GM18858 (cell line): ENCODE measurements at regions not wholly inside any gene's neighbourhood (a gene's known extent, or its start where the extent isn't known, plus 50 kb on each side); places are given as distances from the start of the nearest gene placed in this dataset.
"Not testable (repeated sequence)": the region's sequence is repeated elsewhere in the genome, so short reads cannot be mapped to it uniquely, and the experiment has no call there.

Source experiments
- ATAC-seq: cut with Tn5 transposase; IDR thresholded peaks from one replicate; pipeline ENCODE4 v1.9.1; 2021; ENCODE audit not compliant: unreplicated experiment

- no peak for ATAC-seq
Measured at GRCh38 chr14:48731260-48731659, 854.9 kb downstream of the RPS29 start.

- no peak for ATAC-seq
Measured at GRCh38 chr14:48726080-48726642, 860.0 kb downstream of the RPS29 start.

DNA sequence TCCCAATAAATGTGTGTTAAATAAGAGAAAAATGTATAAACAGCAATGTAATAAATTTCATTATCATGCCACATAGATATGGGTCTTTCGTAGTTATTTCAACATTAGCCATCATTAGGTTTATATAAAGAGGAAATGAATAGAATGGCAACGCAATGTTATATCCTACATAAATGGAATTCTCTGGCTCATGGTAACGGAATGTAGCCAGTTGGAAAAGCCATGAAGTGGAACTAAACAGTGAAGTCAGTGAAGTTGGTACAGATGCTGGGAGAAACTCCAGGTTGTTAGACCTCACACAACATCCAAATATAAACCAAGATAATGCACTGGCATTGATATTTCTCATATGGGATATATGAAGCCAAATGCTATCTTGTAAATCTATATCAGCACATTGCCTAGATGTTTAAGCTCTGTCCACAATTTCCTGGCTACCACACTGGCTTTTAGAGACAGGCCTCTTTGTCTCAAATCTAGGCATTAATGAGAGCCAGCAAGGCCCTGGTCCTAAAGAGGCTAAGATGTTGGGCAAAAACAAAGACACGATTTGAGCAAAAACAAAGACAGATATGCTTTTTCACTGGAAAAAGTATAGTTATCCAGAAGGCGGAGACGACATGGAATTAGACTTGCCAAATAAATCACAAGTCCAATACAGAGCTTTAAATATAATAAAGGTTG, 861.0 kb downstream of the RPS29 start:
- ATAC-seq = no peak

DNA sequence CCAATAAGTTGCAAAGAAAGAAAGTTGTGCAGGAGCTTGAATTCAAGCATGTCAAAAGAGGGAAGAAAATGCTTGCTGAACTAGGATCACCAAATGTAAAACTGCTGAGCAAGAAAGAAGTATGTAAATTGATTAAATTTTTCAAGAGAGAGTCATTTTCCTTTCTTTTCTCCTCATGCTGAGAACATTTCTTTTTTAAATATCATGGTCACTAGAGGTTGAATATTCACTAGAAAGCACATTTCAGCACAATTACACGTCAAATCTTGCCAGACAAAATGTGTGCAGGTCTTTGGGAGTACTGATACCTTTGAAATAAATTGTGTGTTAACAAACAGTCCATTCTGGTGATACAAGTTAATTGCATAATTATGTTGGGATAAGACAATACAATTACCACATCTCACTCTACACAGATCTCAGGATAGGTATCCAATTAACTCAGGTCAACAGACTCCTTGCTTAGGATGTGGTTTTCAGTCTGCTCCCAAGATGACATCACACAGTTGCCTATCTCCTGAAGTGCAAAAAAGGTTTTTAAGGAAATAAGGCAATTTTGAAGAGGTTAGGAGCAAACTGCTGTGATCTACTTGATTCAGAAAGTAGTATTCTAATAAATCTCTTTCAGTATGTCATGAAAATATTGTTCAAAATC, 862.2 kb downstream of the RPS29 start:
- no peak for ATAC-seq

DNA sequence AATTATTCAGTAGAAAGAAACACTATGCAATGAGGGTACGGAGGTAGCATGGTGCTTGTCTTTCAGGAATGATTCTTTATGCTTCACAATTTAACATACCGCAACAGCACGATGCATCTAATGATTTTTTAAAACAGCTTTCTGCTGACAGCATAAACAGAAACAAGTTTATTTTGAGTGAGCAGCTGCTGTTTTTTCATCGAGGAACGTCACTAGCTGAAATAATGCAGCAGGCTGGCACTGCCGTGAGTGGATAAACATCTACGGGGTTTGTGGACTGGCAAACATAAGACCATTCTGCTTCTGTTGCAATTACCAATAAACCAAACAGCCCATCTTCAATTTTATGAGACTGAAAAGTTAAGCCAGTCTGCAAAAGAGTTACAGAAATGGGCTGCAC, 871.8 kb downstream of the RPS29 start:
- no peak for ATAC-seq

GRCh38 chr14:48710133-48710532, 876.0 kb downstream of the RPS29 start:
- ATAC-seq = no peak

- no peak for ATAC-seq
Measured at GRCh38 chr14:48709277-48709785, 876.8 kb downstream of the RPS29 start.

GRCh38 chr14:48704639-48705038, 881.5 kb downstream of the RPS29 start:
- no peak for ATAC-seq

GRCh38 chr14:48703728-48704467, 882.3 kb downstream of the RPS29 start:
- ATAC-seq = no peak

DNA sequence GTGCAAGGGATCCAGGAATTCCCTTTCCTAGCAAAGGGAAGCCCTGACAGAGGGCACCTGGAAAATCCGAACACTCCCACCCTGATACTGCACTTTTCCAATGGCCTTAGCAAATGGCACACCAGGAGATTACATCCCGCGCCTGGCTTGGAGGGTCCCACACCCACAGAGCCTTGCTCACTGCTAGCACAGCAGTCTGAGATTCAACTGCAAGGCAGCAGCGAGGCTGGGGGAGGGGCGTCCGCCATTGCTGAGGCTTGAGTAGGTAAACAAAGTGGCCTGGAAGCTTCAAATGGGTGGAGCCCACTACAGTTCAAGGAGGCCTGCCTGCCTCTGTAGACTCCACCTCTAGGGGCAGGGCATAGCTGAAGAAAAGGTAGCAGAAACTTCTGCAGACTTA, 888.8 kb downstream of the RPS29 start:
- not testable (repeated sequence) for ATAC-seq

- ATAC-seq = no peak
Measured at GRCh38 chr14:48693793-48694192, 892.4 kb downstream of the RPS29 start.

- no peak for ATAC-seq
Measured at GRCh38 chr14:48690349-48690748, 895.8 kb downstream of the RPS29 start.

GRCh38 chr14:48686650-48687049, 899.5 kb downstream of the RPS29 start:
- no peak for ATAC-seq

DNA sequence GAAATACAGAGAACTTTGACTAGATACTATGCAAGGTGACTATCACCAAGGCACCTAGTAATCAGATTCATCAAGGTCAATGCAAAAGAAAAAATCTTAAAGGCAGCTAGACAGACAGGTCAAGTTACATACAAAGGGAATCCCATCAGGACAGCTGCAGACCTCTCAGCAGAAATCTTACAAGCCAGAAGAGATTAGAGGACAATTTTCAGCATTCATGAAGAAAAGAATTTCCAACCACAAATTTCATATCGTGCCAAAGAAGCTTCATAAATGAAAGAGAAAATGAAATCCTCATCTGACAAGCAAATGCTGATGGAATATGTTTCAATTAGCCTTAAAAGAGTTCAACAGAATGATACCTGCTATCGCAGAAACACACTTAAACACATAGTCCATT, 913.7 kb downstream of the RPS29 start:
- ATAC-seq = no peak

DNA sequence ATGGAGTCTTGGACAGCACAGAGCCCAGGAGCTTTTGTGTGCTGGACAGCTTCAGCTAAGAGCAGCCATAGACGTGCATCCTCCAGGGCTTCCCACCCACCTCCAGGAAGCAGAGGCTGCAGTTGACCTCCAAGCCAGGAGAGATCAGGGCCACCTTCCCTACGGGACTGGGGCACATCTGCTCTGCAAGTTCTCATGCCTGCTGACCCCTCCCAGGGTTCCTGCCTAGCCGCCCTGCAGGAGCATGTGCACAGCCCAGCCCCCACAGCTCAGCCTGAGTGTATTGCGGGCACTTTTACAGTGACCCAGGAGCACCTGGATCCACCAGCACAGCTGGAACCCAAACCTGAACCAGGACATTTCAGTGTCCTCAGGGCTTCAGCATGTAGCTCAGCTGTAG, 915.2 kb downstream of the RPS29 start:
- no peak for ATAC-seq

- ATAC-seq = no peak
Measured at GRCh38 chr14:48665077-48665784, 920.9 kb downstream of the RPS29 start.

GRCh38 chr14:48643241-48643640, 942.9 kb downstream of the RPS29 start:
- no peak for ATAC-seq

- ATAC-seq = no peak
Measured at GRCh38 chr14:48628870-48629269, 953.5 kb upstream of the MDGA2 start.

- ATAC-seq = no peak
Measured at GRCh38 chr14:48622980-48623379, 947.6 kb upstream of the MDGA2 start.

DNA sequence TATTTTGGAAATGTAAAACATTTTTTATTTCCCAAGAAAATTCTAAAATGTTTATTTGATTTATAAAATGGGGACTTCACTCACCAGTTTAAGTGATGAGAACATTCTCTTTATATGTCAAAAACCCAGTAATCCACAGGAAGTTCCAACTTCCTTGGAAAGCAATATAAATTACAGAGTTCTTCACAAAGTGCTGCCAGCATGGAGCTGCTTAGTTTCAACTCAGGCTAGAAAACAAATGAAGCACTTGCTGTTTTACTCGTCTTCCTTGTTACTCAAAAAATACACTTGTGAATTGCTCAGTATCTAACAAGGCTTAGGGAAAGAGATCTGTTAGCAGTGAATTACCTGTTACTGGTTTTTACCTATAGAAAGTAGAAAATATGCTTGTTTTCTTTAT, 942.7 kb upstream of the MDGA2 start:
- ATAC-seq = no peak

DNA sequence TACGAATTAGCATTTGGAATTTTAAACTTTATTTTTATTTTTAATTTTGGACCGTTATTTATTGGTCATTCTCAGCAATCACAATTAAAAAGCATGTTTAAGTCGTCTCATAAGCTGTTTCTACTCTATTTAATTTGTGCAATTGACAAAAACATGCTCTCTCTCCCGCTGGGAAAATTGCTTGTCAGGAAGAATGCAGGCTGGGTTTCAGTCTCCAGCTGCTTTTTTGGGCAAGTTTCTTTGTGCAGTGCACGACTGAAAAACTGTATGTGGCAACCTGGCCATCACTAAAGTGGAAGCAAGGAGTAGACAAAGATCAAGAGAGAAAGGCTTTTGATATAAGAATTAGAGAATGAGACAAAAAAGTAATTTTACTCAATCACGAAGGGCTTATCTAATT, 941.5 kb upstream of the MDGA2 start:
- ATAC-seq = no peak
